Activated CD4-positive, alpha-beta T cell treated with anti-CD3 and anti-CD28 coated beads, Interleukin-2, amount 50 U/mL, for 1 hour (primary cell): ENCODE measurements at regions not wholly inside any gene's neighbourhood (a gene's known extent, or its start where the extent isn't known, plus 50 kb on each side); places are given as distances from the start of the nearest gene placed in this dataset.

Experiments used
- DNase-seq: peaks from one replicate; pipeline ENCODE4 v3.0.0-alpha.2; 2020

DNA sequence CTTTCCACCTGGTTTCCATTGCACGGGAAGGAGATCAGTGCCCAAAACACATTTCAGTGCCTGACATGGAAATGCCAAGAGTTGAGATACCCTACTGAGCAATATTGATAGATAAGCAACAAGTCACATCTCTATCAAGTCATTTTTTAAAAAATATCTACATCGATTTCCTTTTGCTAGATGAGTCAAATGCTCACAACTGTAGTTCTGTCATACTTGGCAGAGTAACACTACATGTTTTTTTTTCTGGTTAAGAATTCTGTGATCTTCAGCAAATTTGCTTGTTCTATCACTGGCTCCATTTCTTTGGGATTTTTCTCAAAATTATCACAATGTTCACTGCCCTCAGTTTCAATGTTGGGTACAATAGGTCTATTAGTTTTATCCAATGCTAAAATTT is 145.4 kb downstream of the ZC3H11B start:
- no peak for DNase-seq

DNA sequence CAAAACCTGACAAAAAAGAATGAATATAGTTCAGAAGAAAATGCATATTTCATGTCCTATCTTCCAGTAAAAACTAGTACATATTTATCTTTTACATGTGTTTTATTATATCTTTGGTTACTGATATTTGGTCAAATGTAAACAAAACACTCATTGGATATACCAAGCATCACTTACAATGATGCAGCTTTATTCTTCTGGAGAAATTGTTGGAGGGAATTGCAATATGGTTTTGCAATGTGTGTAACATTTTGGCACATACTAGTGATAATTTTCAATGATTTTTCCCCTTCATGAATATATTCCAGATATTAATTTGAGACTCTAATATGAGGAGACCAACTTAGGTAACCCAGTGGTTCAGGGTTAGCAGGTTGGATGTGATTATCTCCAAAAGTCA is 146.1 kb downstream of the ZC3H11B start:
- DNase-seq = no peak

DNA sequence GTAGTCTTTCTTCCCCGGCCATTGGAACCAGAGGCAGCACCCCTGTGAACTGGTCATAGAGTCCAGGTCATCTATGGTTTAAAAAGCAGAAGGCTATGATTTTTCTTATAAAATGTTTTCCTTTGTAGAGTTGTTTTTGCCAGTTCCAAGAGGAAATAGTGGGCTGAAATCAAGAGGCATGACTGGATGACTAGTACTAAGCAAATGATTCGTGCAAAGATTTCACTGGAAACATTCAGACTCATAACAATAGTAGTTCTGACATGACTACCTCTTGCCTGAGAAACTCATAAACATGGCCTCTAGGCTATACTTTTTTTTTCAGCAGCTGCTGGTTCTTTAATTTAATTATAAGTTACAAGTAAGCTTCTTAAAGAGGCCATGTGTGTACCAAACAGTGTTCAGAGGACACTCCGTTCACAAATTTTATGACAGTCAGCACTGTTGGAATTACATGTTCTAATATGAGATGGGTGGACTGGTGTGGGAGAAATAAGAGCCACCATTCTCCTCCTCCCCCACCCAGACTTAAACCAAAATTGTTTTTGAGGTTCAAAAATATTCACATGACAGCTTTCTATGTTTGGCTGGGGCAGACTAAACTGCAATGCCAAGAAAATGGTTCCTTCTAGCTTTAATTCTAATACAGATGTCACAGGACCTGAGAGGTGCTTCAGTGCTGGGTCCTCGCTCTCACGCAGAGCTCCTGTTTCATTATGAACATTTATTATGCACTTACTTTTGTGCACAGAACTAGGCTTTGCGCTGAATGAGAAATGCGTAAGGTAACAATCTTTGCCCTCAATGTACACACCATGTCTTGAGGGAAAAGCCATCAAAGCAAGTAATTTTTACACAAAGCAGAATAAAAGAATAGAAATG is 147.5 kb downstream of the ZC3H11B start:
- DNase-seq = no peak

DNA sequence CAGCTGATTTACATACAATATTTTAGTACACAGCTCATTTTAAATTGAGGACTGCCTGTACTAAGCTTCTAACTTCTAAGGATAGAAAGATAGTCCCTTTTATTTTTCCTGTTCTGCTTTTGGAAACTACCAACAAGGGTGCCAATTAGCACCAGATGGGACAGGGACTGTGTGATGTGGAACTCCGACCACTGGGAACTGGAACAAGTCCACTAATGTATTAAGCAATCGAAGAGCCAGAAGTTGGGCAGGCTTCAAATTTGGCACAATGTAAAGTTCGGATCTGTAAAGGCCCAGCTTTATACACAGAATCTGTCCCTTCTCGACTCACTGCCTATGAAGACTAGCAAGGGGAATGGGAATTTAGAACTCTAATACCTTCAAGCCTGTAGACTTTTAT is 149.3 kb downstream of the ZC3H11B start:
- no peak for DNase-seq

DNA sequence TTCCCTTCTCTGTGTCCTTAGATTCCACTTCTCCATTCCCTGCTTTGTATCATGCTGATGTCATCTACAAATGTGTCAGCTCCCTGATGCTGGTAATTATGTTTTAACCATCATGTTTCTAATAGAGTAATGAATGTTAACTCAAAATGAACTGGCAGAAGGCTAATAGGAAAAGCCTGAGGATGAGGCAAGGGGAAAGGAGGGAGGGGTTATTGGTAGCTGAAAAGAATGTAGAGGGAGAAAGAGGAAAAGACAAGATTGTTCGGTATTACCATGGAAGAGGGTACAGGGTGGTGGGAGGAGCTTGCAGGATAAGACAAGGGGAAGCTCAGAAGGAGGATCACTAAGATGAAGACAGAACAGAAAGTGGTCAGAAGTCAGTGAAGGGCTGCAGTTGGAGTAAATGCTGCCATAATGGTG is 150.9 kb downstream of the ZC3H11B start:
- DNase-seq = no peak

DNA sequence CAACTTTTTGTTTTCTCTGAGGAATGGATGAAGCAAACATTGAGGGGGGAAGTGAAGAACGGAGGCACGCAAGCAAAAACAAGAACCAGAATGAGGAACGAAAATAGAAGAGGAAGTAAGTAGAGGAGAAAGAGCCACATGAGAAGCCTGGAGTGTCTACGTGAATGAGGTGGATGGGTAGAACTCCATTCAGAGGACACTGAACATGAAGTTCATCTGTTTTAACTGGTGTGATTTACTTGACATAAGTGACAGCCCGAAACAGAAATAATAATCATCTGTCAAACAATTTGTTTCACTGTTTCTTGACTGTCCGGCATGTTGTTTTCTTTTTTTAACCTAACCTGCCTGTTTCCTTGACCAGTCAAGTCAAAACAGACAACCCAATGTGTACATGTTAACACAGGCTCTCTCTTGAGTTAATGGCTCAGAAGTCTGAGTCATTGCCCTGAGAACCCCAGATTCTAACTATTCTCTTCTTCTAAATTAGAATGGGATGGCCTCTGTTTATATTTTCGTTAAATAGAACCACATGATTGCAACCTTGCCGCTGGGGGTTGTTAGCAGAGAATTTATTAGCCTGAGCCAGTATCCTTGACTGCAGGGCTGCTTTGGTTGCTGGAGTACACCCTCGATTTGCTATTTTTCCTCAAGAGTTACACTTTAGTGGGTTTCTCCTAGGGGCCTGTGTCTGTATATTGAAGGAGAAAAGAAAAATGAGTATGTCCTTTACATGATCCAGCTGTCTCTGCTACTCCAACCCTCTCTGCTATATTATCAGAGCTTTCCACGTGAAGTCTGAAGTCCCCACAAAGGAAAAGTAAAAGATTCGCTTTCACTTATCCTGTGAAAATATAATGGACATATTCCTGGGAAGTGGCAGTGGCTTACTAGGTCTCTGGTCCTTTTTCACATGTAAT is 151.7 kb downstream of the ZC3H11B start:
- DNase-seq = no peak

DNA sequence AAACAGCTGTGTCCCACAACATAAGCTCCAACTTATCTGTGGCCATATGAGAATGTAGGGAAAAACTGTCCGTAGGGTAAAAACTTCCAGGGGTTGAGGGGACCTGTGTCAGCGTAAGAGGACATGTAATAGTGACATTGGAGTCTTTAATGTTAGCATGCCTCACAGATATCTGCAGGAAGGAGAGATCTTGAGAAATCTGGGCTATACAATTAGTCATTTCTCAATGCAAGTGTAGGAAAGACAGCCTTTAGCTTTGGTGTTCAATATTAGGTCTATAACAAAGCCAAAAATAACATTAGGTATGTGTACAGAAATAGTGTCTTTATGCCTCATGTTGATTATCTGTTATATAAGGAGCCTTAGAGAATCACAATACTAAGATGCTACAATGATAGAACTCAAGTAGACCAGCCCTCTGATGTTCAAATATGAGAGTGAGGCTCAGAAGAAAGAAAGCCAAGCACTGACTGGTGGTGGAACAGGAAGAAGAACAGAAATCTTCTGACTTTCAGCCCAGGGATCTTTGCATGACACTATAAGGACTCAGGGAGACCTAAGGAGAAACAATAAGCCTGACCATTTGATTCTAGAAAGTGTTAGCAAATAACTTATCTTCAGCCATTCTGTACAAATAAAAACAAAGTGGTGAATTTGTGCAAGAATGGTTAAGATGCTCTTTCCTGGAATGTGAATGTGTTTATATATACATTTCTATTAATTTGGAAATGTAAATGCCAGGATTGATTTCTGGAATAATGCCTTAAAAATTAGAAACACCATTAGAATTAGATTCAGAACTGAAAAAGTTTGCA is 152.6 kb downstream of the ZC3H11B start:
- no peak for DNase-seq

DNA sequence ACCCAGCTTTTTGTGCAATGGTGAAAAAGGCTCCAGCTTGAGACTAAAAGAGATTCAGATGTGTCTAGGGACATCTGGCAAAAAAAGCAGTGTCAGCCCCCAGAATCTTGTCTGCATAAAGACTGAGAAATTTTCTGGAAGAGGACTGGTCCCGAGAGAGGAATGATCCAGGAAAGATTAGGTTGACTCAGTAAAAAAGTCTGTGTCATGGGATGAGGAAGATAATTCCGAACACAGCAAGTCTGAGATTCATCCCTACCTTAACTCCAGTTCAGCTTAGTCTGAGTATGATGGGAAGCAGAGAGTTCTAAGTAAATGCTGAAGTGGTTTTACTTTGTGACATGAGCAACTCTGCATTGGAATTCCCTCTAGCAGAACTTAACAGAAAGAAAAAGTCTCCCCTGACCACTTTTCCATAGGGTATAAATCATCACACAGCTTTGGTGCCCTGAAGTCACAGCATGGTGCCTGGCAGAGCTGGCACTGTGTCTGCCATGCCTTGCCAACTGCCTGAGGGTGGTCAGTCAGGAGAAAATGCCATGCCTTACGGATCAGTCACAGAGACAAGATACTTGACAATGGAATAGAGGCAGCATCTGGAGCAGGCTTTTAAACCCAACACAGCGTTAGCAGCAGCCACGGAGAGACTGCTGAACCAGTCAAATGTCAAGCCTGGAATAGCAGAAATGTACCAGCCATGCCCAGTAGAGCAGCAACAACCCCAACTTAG is 153.4 kb downstream of the ZC3H11B start:
- DNase-seq = no peak

DNA sequence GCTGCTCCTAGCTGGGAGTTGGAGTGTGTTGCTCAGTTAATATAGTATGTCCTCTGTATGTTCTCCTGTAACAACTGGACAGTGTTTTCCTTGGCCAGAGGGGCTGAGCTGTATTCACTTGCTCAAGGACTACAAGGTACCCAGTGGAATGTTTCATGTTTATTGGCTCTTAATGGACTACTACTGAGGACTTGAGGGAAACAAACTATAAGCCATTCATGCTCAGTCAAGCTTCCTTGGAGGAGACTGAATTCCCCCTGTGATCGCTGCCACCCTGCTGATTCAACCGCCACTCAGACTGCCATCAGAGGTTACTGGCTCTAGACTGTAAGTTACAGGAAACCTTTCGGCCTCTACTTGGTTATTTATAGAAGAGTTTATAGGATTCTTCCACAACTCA is 166.6 kb downstream of the ZC3H11B start:
- DNase-seq = no peak

DNA sequence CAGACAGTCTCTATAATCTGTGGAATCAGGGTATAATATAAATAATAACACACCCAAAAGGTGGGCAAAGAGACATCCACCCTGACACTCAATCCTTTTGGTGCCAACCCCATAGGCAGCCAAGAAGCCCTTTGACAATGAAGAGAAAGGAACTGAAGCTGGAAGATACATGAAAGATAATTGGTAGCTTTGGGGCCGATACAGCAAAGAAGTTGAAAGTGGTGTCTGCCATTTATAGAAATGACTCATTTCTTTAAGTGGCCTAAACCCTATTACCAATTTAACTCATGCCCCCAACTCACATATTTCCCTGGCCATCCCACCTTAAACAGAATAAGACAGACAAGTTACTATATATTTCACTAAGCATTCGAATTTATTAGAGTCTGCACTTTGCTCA is 167.0 kb downstream of the ZC3H11B start:
- DNase-seq = no peak

DNA sequence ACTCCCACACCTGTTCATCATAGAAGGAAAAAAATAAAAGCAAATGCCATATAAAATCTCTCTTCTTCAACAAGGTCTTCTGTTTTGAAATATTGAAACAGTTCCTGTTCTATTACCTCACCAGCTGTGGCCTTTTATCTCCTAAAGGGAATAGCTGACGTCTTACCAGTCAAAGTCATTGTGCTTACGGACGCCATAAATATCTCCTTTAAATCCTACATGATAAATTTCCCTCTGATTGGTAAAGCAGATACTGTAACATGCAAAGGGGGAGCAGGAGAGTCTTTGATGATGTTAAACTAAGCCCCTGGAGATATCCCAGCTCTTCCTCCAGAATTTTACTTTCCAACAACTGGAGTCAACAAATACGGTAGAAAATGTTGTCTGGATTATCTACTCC is 168.4 kb downstream of the ZC3H11B start:
- DNase-seq = no peak

DNA sequence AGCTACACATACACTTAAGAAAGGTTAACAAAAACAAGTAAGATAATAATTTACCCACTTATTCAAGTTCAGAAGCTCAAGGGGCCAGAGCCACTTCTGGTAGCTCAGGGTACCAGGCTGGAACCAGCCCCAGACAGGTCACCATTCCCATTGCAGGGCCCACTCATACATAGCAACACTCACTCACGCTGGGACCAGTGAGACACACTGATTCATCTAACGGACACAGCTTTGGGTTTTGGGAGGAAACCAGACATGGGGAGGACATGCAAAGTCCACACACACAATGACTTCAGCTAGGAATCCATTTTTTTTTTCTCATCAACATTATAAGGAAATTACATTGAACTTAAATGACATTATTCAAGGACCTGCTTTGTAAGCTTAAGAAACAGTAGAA is 169.1 kb downstream of the ZC3H11B start:
- no peak for DNase-seq

DNA sequence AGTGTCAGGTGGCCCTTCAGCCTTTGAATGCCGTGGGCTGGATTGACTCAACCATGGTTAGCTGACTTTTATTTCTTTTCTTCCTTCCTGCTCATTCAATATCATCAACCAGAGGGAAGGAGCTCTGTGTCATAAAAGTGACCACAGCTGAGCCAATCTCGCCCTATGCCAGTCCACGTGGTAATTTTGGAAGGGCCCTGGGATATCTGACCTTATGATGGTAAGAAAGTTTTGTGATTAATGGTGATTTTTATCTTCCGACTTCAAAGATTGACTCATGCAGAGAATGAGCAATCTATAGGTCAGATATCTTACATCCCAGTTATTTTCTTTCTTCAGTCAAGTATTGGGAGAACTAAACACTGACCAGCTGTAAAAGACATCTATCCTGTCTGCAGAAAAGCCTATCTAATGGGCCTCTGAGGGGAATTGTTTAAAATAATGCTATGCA is 170.3 kb downstream of the ZC3H11B start:
- DNase-seq = no peak

DNA sequence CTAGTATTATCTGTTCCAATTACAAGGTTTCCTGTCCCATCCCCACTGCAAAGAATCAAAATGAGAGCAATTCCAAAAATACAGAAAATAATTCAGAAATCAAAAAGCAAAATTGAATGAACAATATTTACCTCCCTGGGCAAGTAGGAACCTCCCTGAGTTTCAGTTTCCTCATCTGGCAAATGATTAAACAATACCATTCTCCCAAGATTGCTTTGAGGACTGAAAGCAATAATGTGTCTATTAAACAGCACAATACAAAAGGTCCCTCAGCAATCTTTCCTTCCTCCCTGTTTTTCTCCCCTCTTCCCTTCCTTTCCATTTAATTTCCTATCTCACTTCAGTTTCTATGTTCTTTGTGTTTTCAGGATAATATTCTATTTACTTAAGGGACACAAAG is 171.0 kb downstream of the ZC3H11B start:
- no peak for DNase-seq

DNA sequence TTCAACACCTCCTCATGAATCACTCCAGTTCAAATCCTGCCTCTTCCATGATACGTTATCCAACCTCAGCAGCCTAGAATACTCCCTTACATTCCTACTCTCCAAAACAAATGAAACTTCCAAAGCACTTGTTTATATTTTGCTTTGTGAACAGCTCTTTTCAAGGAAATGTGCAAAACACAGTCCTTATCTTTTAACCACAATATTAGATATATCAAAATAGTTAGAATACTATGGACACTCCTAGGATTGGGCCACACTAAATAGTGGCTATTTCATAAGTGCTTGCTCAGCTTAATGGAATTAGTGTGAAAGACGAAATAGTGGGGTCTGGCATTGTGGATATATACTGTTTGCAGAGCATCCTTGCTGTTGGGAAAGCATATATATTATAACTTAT is 173.5 kb downstream of the ZC3H11B start:
- DNase-seq = no peak

DNA sequence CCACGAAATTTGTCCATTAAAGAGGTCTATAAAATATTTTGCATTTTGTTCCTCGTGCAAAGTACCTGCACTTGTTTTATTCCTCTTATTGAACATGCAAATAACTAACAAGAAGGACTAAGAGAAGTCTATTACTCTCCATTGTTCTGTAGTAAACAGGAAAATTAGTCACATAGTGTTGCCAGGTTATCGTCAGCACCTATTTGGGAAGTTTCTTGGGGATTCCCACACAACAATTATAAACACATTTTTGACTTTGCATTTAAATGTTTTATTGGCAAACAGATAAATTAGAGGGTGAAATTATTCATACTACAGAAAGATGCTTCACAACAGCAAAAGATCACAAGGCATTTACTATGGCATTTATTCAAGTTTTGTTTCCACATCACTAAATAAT is 174.5 kb downstream of the ZC3H11B start:
- no peak for DNase-seq

DNA sequence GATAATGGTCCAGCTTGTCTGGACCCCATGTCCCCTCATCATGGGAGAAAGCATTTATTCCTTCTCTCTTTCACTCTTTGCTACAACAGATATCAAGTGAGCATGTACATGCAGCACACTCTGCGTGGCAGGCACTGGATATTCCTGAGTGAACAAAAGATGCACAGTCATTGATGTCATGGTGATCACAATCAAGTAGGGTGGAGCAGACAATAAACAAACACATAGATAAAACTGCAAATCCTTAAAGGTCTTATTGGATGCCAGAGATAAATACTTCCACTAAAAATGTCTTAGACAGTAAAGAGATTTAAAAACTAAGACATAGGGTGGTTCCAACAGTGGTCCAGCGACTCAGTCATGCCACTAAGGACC is 178.0 kb downstream of the ZC3H11B start:
- DNase-seq = no peak

DNA sequence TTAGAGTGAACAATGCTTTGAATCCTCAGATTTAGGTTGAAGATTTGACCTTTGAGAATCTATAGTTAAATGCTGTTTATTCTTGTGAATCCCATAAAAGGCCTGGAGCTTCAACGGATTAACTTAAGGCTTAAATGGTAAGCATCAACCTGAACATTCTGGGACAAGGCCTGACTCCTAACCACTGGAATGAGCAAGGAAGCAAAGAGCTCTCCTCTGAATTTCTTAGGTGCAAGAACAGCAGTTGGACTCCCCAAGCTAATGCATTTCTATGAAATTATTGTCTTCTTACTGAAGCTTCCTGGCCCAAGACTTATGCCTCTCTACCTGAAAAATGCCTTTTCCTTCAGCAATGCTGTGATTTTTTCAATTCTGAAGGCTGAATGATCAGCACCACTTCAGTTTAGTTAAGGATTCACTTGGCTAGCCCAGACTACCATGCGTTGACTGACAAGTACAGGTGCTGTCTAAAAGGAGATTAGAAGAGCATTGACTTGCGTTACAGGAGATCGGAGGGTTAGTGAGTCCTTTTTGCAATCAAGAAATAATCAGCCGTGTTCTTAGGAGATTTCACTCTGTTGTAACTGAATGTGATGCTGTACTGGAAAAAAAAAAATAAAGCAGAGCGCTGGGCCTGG is 178.5 kb downstream of the ZC3H11B start:
- no peak for DNase-seq

DNA sequence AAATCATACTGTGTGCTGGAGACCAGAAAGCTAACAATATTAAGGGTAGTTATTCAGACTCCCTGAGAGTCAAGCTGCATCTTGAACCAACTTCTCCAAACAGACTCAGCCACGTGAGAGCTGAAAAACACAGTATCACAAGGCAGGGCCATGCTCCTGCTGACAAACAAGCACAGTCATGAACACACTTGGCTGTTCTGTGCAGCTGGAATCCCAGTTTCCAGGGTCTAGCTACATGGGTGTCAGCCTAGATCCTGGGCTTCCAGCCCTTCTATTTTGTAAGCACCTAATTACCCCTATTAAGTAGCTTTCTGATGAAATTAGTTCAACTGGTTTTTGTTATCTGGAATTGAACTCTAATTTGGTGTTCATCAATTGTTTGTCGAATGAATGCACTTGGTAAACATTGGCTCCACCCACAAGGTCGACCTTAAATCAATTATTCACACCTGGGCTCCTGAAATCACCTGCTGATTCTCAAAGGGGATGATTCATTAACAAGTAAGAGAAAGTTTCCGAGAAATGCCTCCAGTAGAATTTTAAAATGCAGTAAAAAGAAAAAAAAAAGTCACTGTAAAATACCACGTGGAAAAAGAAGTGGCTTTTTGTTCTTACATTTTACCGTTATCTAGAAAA is 179.3 kb downstream of the ZC3H11B start:
- no peak for DNase-seq

DNA sequence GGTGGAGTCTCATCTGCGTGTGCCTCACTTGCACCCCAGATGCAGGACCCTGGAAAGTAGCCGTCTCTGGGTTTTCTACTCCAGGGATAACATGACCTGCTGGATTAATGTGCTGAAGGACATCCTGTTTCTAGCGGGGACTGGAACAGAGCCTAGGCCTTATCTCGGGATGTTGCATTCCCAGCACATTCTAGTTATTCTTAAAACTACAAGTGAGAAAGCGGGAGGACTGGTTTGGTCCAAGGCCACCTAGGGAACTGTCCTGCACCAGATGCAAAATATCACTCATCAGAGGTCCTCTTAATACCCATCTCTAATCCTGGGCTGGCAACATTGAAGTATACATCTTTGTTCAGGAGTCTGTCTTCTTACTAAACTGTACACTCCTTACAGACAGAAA is 179.9 kb downstream of the ZC3H11B start:
- DNase-seq = no peak

DNA sequence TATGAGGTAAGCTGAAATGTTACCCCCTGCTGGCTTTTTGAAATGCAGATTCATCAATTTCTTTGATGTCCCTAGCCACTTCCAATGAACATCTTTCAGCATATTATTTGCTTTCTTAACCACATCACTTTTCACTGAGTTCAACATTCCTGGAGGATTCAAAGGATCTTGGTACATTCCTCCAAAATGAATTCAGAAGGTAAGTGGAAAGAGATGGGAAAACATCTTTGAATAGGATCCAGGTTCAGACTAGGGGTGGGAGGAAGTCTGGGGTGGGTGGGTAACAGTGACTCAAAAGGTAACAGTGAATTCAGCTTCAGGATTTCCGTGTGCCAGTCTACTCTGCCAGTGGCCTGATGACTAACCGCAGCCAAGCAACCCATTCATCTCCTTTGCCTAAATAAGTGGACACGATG is 180.7 kb downstream of the ZC3H11B start:
- DNase-seq = no peak
